IMR-90 (cell line): ENCODE measurements at regions not wholly inside any gene's neighbourhood (a gene's known extent, or its start where the extent isn't known, plus 50 kb on each side); places are given as distances from the start of the nearest gene placed in this dataset.

Experiments used
- ATAC-seq: fragments of 200-7000 bp; cut with Tn5 transposase; 2 replicates; pipeline ENCODE4 v1.9.1; 2020; ENCODE audit warnings: low read depth, mild to moderate bottlenecking, moderate library complexity
- BruUV-seq: library from RNA; stranded (reverse); fragments of 400-500 nt; replicated peaks from 2 replicates; lab custom pipeline; 2021; lab: Mats Ljungman, UMichigan
- CTCF ChIA-PET: fragments of 300-600 bp; formaldehyde crosslinking; extraction: SDS; loops from one replicate; lab custom pipeline; 2021; ENCODE audit warnings: antibody characterized with exemption; lab: Yijun Ruan, JAX
- POLR2A ChIA-PET: fragments of 300-600 bp; sonication (Branson Sonifier 250); formaldehyde crosslinking; loops from one replicate; lab custom pipeline; 2022; ENCODE audit warnings: antibody characterized with exemption; ENCODE audit not compliant: unreplicated experiment; lab: Charles Lee
- DNase-seq: peaks from one replicate; pipeline ENCODE4 v3.0.0; 2013
- H2AFZ ChIP-seq: replicated peaks from 2 replicates; pipeline ENCODE3; 2013; ENCODE audit warnings: low read length, mild to moderate bottlenecking; ENCODE audit not compliant: poor library complexity
- H2AK5ac ChIP-seq: 2 replicates; pipeline ENCODE4 v1.6.1; 2013; ENCODE audit warnings: low read depth, low read length, inconsistent platforms
- H2AK9ac ChIP-seq: replicated peaks from 2 replicates; pipeline ENCODE3; 2013; ENCODE audit warnings: mild to moderate bottlenecking, low read depth, low read length, moderate library complexity; ENCODE audit not compliant: poor library complexity
- H2BK120ac ChIP-seq: 2 replicates; pipeline ENCODE4 v1.6.1; 2013; ENCODE audit warnings: low read depth, low read length, inconsistent platforms
- H2BK15ac ChIP-seq: 3 replicates; pipeline ENCODE4 v1.6.1; 2013; ENCODE audit warnings: low read depth, low read length, inconsistent platforms
- H2BK20ac ChIP-seq: 2 replicates; pipeline ENCODE4 v1.6.1; 2013; ENCODE audit warnings: low read depth, mild to moderate bottlenecking, inconsistent platforms, low read length, moderate library complexity
- H2BK5ac ChIP-seq: 2 replicates; pipeline ENCODE4 v1.6.1; 2013; ENCODE audit warnings: mild to moderate bottlenecking, low read depth, low read length, inconsistent platforms; ENCODE audit not compliant: poor library complexity, severe bottlenecking
- H3K14ac ChIP-seq: replicated peaks from 2 replicates; pipeline ENCODE4 v1.6.1; 2013; ENCODE audit warnings: low read depth, low read length, inconsistent platforms
- H3K18ac ChIP-seq: 2 replicates; pipeline ENCODE4 v1.6.1; 2013; ENCODE audit warnings: low read depth, low read length, control low read depth
- H3K23ac ChIP-seq: 2 replicates; pipeline ENCODE4 v1.6.1; 2013; ENCODE audit warnings: low read depth, low read length, inconsistent platforms
- H3K27ac ChIP-seq: 2 replicates; pipeline ENCODE4 v1.5.1; 2013; ENCODE audit warnings: mild to moderate bottlenecking, control low read depth, low read length; ENCODE audit not compliant: insufficient read depth
- H3K27me3 ChIP-seq: 2 replicates; pipeline ENCODE4 v1.6.1; 2013; ENCODE audit warnings: low read length; ENCODE audit not compliant: control insufficient read depth, insufficient read depth
- H3K36me3 ChIP-seq: 2 replicates; pipeline ENCODE4 v1.6.1; 2013; ENCODE audit warnings: low read length, mixed read lengths; ENCODE audit not compliant: control insufficient read depth, insufficient read depth
- H3K4ac ChIP-seq: 2 replicates; pipeline ENCODE4 v1.6.1; 2013; ENCODE audit warnings: low read depth, low read length, inconsistent platforms
- H3K4me1 ChIP-seq: 2 replicates; pipeline ENCODE4 v1.6.1; 2013; ENCODE audit warnings: low read length, mixed read lengths; ENCODE audit not compliant: control insufficient read depth, insufficient read depth
- H3K4me2 ChIP-seq: 2 replicates; pipeline ENCODE4 v1.6.1; 2013; ENCODE audit warnings: low read depth, mild to moderate bottlenecking, control low read depth, low read length, moderate library complexity
- H3K4me3 ChIP-seq: 2 replicates; pipeline ENCODE4 v1.5.1; 2013; ENCODE audit warnings: low read depth, mild to moderate bottlenecking, control low read depth, low read length, moderate library complexity; ENCODE audit not compliant: insufficient read depth
- H3K56ac ChIP-seq: 2 replicates; pipeline ENCODE4 v1.6.1; 2013; ENCODE audit warnings: low read length, inconsistent platforms; ENCODE audit not compliant: insufficient read depth; ENCODE audit errors: extremely low read depth
- H3K79me1 ChIP-seq, 2 experiments: 2 replicates each; pipeline ENCODE4 v1.6.1; 2013; ENCODE audit warnings: low read length in 2 of 2, inconsistent platforms in 1 of 2, low read depth in 1 of 2
- H3K9ac ChIP-seq: 2 replicates; pipeline ENCODE4 v1.6.1; 2013; ENCODE audit warnings: low read depth, low read length, control low read depth
- H3K9me1 ChIP-seq: 2 replicates; pipeline ENCODE4 v1.6.1; 2013; ENCODE audit warnings: low read length, inconsistent platforms; ENCODE audit not compliant: insufficient read depth
- H3K9me3 ChIP-seq: 2 replicates; pipeline ENCODE4 v1.6.1; 2013; ENCODE audit warnings: low read length; ENCODE audit not compliant: control insufficient read depth, insufficient read depth
- H4K20me1 ChIP-seq: 2 replicates; pipeline ENCODE4 v1.6.1; 2013; ENCODE audit warnings: low read length, inconsistent platforms; ENCODE audit not compliant: insufficient read depth
- H4K5ac ChIP-seq: 2 replicates; pipeline ENCODE4 v1.6.1; 2013; ENCODE audit warnings: mild to moderate bottlenecking, low read depth, low read length, control low read depth
- H4K8ac ChIP-seq, 2 experiments: 2 replicates each; pipeline ENCODE4 v1.6.1; 2013; ENCODE audit warnings: low read depth in 2 of 2, low read length in 2 of 2, control low read depth in 1 of 2, inconsistent platforms in 1 of 2
- H4K91ac ChIP-seq: 2 replicates; pipeline ENCODE4 v1.6.1; 2013; ENCODE audit warnings: low read depth, low read length, inconsistent platforms; ENCODE audit not compliant: insufficient read depth
- CEBPB ChIP-seq: IDR thresholded peaks from 2 replicates; pipeline ENCODE4 v1.6.1; 2012; ENCODE audit warnings: low read depth, low read length, improper control_type of control experiment
- CHD1 ChIP-seq: IDR thresholded peaks from 2 replicates; pipeline ENCODE4 v1.6.1; 2012; ENCODE audit warnings: low read depth, low read length, improper control_type of control experiment
- POLR2A ChIP-seq: IDR thresholded peaks from 2 replicates; pipeline ENCODE4 v1.6.1; 2012; ENCODE audit warnings: mild to moderate bottlenecking, low read depth, low read length
- WGBS, 2 experiments: methylation state at CpG; one replicate each; pipeline versions ENCODE4 v1.1.5 to v1.1.7; 2013; ENCODE audit warnings: missing lambda C conversion rate in 2 of 2; ENCODE audit not compliant: insufficient read length in 1 of 2; ENCODE audit errors: extremely low coverage in 2 of 2; 5-methylcytosine and 5-hydroxymethylcytosine counted together
- dilution Hi-C: fragments of 300-500 bp; cut with HindIII; formaldehyde crosslinking; loops from one replicate; pipeline ENCODE4 v1.14.3; 2018; ENCODE audit warnings: low sequenced_read_pairs; ENCODE audit not compliant: unreplicated experiment
- in situ Hi-C: fragments of 300-500 bp; cut with MboI; formaldehyde crosslinking; loops from 3 replicates; pipeline ENCODE4 v1.14.3; 2019; ENCODE audit warnings: low sequenced_read_pairs, inconsistent platforms, mixed read lengths
- intact Hi-C: fragments of 100-400 bp; cut with micrococcal nuclease; formaldehyde crosslinking; loops from 2 replicates; pipeline ENCODE4 v1.10.0; 2022

GRCh38 chr9:118295413-118295812 lies 591.2 kb downstream of the TLR4 start:
- Histone ChIP-seq H2BK120ac (no peak overlapping the region), H3K23ac (no peak overlapping the region), H2BK15ac (no peak overlapping the region), H3K27ac (no peak overlapping the region), H3K4ac (no peak overlapping the region), H3K4me1 (no peaks in the 10 kb centered on the region), H3K27me3 (no peaks in the 10 kb centered on the region), H3K36me3 (no peaks in the 10 kb centered on the region), H3K79me1 (no peaks in the 10 kb centered on the region), H4K8ac (no peak overlapping the region), H4K20me1 (no peaks in the 10 kb centered on the region), H4K5ac (no peak overlapping the region), H3K9me3 (0 out of 2 replicates have a peak, but pooled peaks cover 2% of the 10 kb centered on the region), H4K91ac (no peak overlapping the region), H3K4me3 (no peak overlapping the region), H3K9ac (no peak overlapping the region), H2BK5ac (no peak overlapping the region), H2AK9ac (no peak overlapping the region), H2AK5ac (no peak overlapping the region), H3K56ac (no peak overlapping the region), H3K9me1 (no peaks in the 10 kb centered on the region), H2AFZ (no peak overlapping the region), H3K4me2 (no peak overlapping the region), H3K18ac (no peak overlapping the region), H2BK20ac (no peak overlapping the region), H3K14ac (no peak overlapping the region)
- 29% methylated on average over 1 of the region's 4 CpGs; no CpG with 5 or more reads in 1 of the 2 experiments for WGBS, 2 experiments
- DNase-seq (no peak), ATAC-seq (no peak)
- ChIA-PET POLR2A (no interaction called here), CTCF (no interaction called here)
- TF ChIP-seq POLR2A, result no peak
- TF ChIP-seq CHD1, result no peak
- TF ChIP-seq CEBPB, result no peak
- intact Hi-C loops (no loop called here), dilution Hi-C loops (no loop called here), in situ Hi-C loops (no loop called here)
- no TSS peak for BruUV-seq
